Esophagus squamous epithelium (tissue), 5 donors: ENCODE measurements at regions not wholly inside any gene's neighbourhood (a gene's known extent, or its start where the extent isn't known, plus 50 kb on each side); places are given as distances from the start of the nearest gene placed in this dataset.

Experiments used
- DNase-seq: peaks from one replicate; lab custom pipeline; 2025; lab: John Stamatoyannopoulos, UW
- H3K27ac ChIP-seq, 4 donors: fragments of 200-600 bp; sonication (generic); one replicate each; pipeline ENCODE4 v1.5.1; 2016 to 2019; ENCODE audit warnings: mild to moderate bottlenecking in 1 of 4
- H3K27me3 ChIP-seq, 4 donors: fragments of 200-600 bp; sonication (generic); 1 replicate in 3 of 4; 2 replicates in 1 of 4; pipeline versions ENCODE4 v1.5.1 to v1.6.0; 2017 to 2021; ENCODE audit warnings: antibody characterized with exemption in 1 of 4
- H3K36me3 ChIP-seq, 3 donors: fragments of 200-600 bp; sonication (generic); one replicate each; pipeline ENCODE4 v1.5.1; 2016 to 2019
- H3K4me1 ChIP-seq, 3 donors: fragments of 200-600 bp; sonication (generic); one replicate each; pipeline ENCODE4 v1.5.1; 2017 to 2019
- H3K4me3 ChIP-seq, 4 donors: fragments of 200-600 bp; sonication (generic); 1 replicate in 3 of 4; 2 replicates in 1 of 4; pipeline ENCODE4 v1.5.1; 2016 to 2019; ENCODE audit warnings: mild to moderate bottlenecking in 2 of 4, moderate library complexity in 1 of 4
- H3K9me3 ChIP-seq, 3 donors: fragments of 200-600 bp; sonication (generic); one replicate each; pipeline ENCODE4 v1.5.1; 2016 to 2019
- CTCF ChIP-seq, 6 experiments: fragments of 450-650 bp in 4 of 6; fragments of 200-600 bp in 2 of 6; sonication (generic) in 2 of 6; IDR thresholded peaks; one replicate each; pipeline ENCODE4 v1.5.1; 2016 to 2019; ENCODE audit warnings: antibody characterized with exemption in 6 of 6, mild to moderate bottlenecking in 4 of 6, moderate library complexity in 4 of 6
- POLR2A ChIP-seq, 4 donors: fragments of 450-650 bp; IDR thresholded peaks; one replicate each; pipeline ENCODE4 v1.6.1; 2017; ENCODE audit warnings: antibody characterized with exemption in 4 of 4, mild to moderate bottlenecking in 4 of 4, moderate library complexity in 3 of 4
- WGBS, 2 donors: methylation state at CpG; one replicate each; pipeline ENCODE4 v1.1.5; 2018; 5-methylcytosine and 5-hydroxymethylcytosine counted together
- intact Hi-C: fragments of 100-400 bp; cut with DNase I; formaldehyde crosslinking; loops from one replicate; pipeline ENCODE4 v1.15.0; 2022
- donor health status: DM: yes; HTN: yes; CAD: no.

GRCh38 chr20:51237278-51237677 is 214.4 kb upstream of the KCNG1 start:
- TF ChIP-seq POLR2A (IDR thresholded peaks at IDR 0.05), result no peak
- TF ChIP-seq CTCF (IDR thresholded peaks at IDR 0.05), result no peak
- Histone ChIP-seq H3K27me3 (peaks cover 0 to 14% (median 0%) of the 10 kb centered on the region in 4 donors), H3K4me1 (no peaks in the 10 kb centered on the region), H3K36me3 (no peaks in the 10 kb centered on the region), H3K4me3 (no peak overlapping the region), H3K27ac (no peak overlapping the region), H3K9me3 (peaks cover 0 to 7% (median 2%) of the 10 kb centered on the region in 3 donors)
- intact Hi-C loops, result no loop called here
- WGBS, 2 donors, result 61 to 72% methylated on average over 4 to 5 of the region's 6 CpGs
- DNase-seq, result no peak

- DNase-seq, result no peak
- no peak for TF ChIP-seq CTCF (IDR thresholded peaks at IDR 0.05)
- TF ChIP-seq POLR2A (IDR thresholded peaks at IDR 0.05), result no peak
- Histone ChIP-seq H3K9me3 (no peaks in the 10 kb centered on the region), H3K4me3 (no peak overlapping the region), H3K36me3 (no peaks in the 10 kb centered on the region), H3K4me1 (no peaks in the 10 kb centered on the region), H3K27ac (no peak overlapping the region), H3K27me3 (peaks cover 0 to 21% (median 0%) of the 10 kb centered on the region in 4 donors)
- 97% methylated on average over 2 of the region's 2 CpGs for WGBS, 2 donors
- intact Hi-C loops, result no loop called here
Observed at GRCh38 chr20:51236421-51236820, 213.5 kb upstream of the KCNG1 start.

GRCh38 chr20:51233345-51233744 is 210.4 kb upstream of the KCNG1 start:
- no peak overlapping the region for H3K27ac ChIP-seq
- H3K9me3 ChIP-seq, result no peaks in the 10 kb centered on the region
- DNase-seq, result no peak
- no peaks in the 10 kb centered on the region for H3K36me3 ChIP-seq
- H3K27me3 ChIP-seq, result peaks cover 0 to 34% (median 0%) of the 10 kb centered on the region in 4 donors
- H3K4me1 ChIP-seq, result no peaks in the 10 kb centered on the region
- no peak for TF ChIP-seq POLR2A (IDR thresholded peaks at IDR 0.05)
- no peak for TF ChIP-seq CTCF (IDR thresholded peaks at IDR 0.05)
- no peak overlapping the region for H3K4me3 ChIP-seq
- WGBS, 2 donors, result 68 to 73% methylated on average over 6 of the region's 6 CpGs
- intact Hi-C loops, result no loop called here

- no peak for TF ChIP-seq CTCF (IDR thresholded peaks at IDR 0.05)
- no peak for TF ChIP-seq POLR2A (IDR thresholded peaks at IDR 0.05)
- no peaks in the 10 kb centered on the region for H3K9me3 ChIP-seq
- no peak overlapping the region for H3K4me3 ChIP-seq
- no peak for DNase-seq
- no peak overlapping the region for H3K27ac ChIP-seq
- intact Hi-C loops, result no loop called here
- H3K27me3 ChIP-seq, result peaks cover 0 to 34% (median 0%) of the 10 kb centered on the region in 4 donors
- H3K4me1 ChIP-seq, result no peaks in the 10 kb centered on the region
- WGBS, 2 donors, result 22 to 48% methylated on average over 6 to 11 of the region's 11 CpGs
- H3K36me3 ChIP-seq, result no peaks in the 10 kb centered on the region
Observed at GRCh38 chr20:51230727-51231126, 207.8 kb upstream of the KCNG1 start.

- Histone ChIP-seq H3K36me3 (no peaks in the 10 kb centered on the region), H3K9me3 (no peaks in the 10 kb centered on the region), H3K4me1 (no peaks in the 10 kb centered on the region), H3K27me3 (peaks cover 0 to 25% (median 0%) of the 10 kb centered on the region in 4 donors), H3K27ac (no peak overlapping the region), H3K4me3 (no peak overlapping the region)
- intact Hi-C loops, result loop anchor here (10.0 kb wide), 1 partner anchor 76 kb away; no protein-coding TSS in a partner anchor
- no peak for DNase-seq
- no peak for TF ChIP-seq POLR2A (IDR thresholded peaks at IDR 0.05)
- no peak for TF ChIP-seq CTCF (IDR thresholded peaks at IDR 0.05)
Observed at GRCh38 chr20:51228763-51229162, 205.9 kb upstream of the KCNG1 start.
